CD14-positive monocyte (primary cell): ENCODE measurements at regions not wholly inside any gene's neighbourhood (a gene's known extent, or its start where the extent isn't known, plus 50 kb on each side); places are given as distances from the start of the nearest gene placed in this dataset.

Source experiments
- DNase-seq, 3 donors: peaks; one replicate each; pipeline ENCODE4 v3.0.0-alpha.2; 2011 to 2022
- H2AFZ ChIP-seq: 2 replicates; pipeline ENCODE4 v1.6.0; 2012; ENCODE audit warnings: mild to moderate bottlenecking, low read depth, low read length, inconsistent platforms; ENCODE audit not compliant: insufficient read depth, poor library complexity, severe bottlenecking
- H3K27ac ChIP-seq, 2 donors: 1 replicate in 1 of 2; 2 replicates in 1 of 2; pipeline ENCODE4 v1.5.1; 2012 to 2013; ENCODE audit warnings: low read length in 2 of 2, control low read depth in 1 of 2, inconsistent platforms in 1 of 2, low read depth in 1 of 2, mild to moderate bottlenecking in 1 of 2
- H3K27me3 ChIP-seq, 2 donors: one replicate each; pipeline versions ENCODE4 v1.6.0 to v1.6.1; 2011 to 2013; ENCODE audit warnings: low read length in 2 of 2; ENCODE audit not compliant: control insufficient read depth in 2 of 2, insufficient read depth in 2 of 2
- H3K36me3 ChIP-seq, 2 donors: replicated peaks in 1 of 2; 1 replicate in 1 of 2; 2 replicates in 1 of 2; pipeline versions ENCODE4 v1.5.1 to v1.6.1; 2012 to 2013; ENCODE audit warnings: low read length in 2 of 2, control low read depth in 1 of 2, inconsistent platforms in 1 of 2, mild to moderate bottlenecking in 1 of 2; ENCODE audit not compliant: insufficient read depth in 2 of 2, control insufficient read depth in 1 of 2
- H3K4me1 ChIP-seq, 2 donors: 1 replicate in 1 of 2; 2 replicates in 1 of 2; pipeline versions ENCODE4 v1.5.1 to v1.6.1; 2012 to 2013; ENCODE audit warnings: low read length in 2 of 2, control low read depth in 1 of 2, inconsistent platforms in 1 of 2, mild to moderate bottlenecking in 1 of 2, moderate library complexity in 1 of 2; ENCODE audit not compliant: insufficient read depth in 2 of 2, control insufficient read depth in 1 of 2
- H3K4me2 ChIP-seq: replicated peaks from 2 replicates; pipeline ENCODE3; 2012; ENCODE audit warnings: low read length, moderate library complexity, mild to moderate bottlenecking; ENCODE audit not compliant: poor library complexity, severe bottlenecking; ENCODE audit errors: extremely low read depth
- H3K4me3 ChIP-seq, 3 experiments: fragments of 200-600 bp in 1 of 3; sonication (generic) in 1 of 3; replicated peaks in 1 of 3; 1 replicate in 2 of 3; 2 replicates in 1 of 3; pipeline ENCODE4 v1.5.1; 2011 to 2013; ENCODE audit warnings: low read length in 3 of 3, mild to moderate bottlenecking in 3 of 3, control low read depth in 2 of 3, low read depth in 2 of 3, inconsistent platforms in 1 of 3, moderate library complexity in 1 of 3
- H3K79me2 ChIP-seq: 2 replicates; pipeline ENCODE4 v1.6.0; 2012; ENCODE audit warnings: mild to moderate bottlenecking, control low read depth, inconsistent platforms, low read length, moderate library complexity; ENCODE audit not compliant: insufficient read depth
- H3K9ac ChIP-seq: 2 replicates; pipeline ENCODE4 v1.6.0; 2017; ENCODE audit warnings: low read length, mild to moderate bottlenecking; ENCODE audit not compliant: insufficient read depth, poor library complexity, severe bottlenecking
- H3K9me3 ChIP-seq, 2 donors: replicated peaks in 1 of 2; 1 replicate in 1 of 2; 2 replicates in 1 of 2; pipeline versions ENCODE4 v1.5.1 to v1.6.1; 2012 to 2013; ENCODE audit warnings: low read length in 2 of 2, control low read depth in 1 of 2; ENCODE audit not compliant: control insufficient read depth in 1 of 2, insufficient read depth in 1 of 2
- H4K20me1 ChIP-seq: 2 replicates; pipeline ENCODE4 v1.6.0; 2012; ENCODE audit warnings: mild to moderate bottlenecking, low read length, control low read depth, moderate library complexity; ENCODE audit not compliant: insufficient read depth
- H3K27ac Mint-ChIP-seq, 7 donors: one replicate each; pipeline ENCODE4 v1.8.0; 2020; ENCODE audit warnings: mild to moderate bottlenecking in 7 of 7, mixed read lengths in 7 of 7, moderate library complexity in 6 of 7, inconsistent platforms in 2 of 7
- H3K27me3 Mint-ChIP-seq, 3 donors: one replicate each; pipeline ENCODE4 v1.8.0; 2021 to 2022; ENCODE audit warnings: low read depth in 3 of 3, mild to moderate bottlenecking in 3 of 3, mixed read lengths in 3 of 3, moderate library complexity in 3 of 3, inconsistent platforms in 1 of 3
- H3K36me3 Mint-ChIP-seq, 2 donors: one replicate each; pipeline ENCODE4 v1.8.0; 2020; ENCODE audit warnings: mixed read lengths in 2 of 2, inconsistent platforms in 1 of 2, mild to moderate bottlenecking in 1 of 2
- H3K4me1 Mint-ChIP-seq: one replicate; pipeline ENCODE4 v1.8.0; 2020; ENCODE audit warnings: mild to moderate bottlenecking, mixed read lengths
- H3K4me3 Mint-ChIP-seq, 2 donors: one replicate each; pipeline ENCODE4 v1.8.0; 2020; ENCODE audit warnings: mild to moderate bottlenecking in 2 of 2, mixed read lengths in 2 of 2, moderate library complexity in 1 of 2
- H3K9me3 Mint-ChIP-seq, 7 donors: one replicate each; pipeline ENCODE4 v1.8.0; 2020 to 2022; ENCODE audit warnings: mixed read lengths in 7 of 7, mild to moderate bottlenecking in 6 of 7, moderate library complexity in 6 of 7, inconsistent platforms in 2 of 7
- WGBS: methylation state at CpG from one replicate; pipeline ENCODE4 v1.1.5; 2013; ENCODE audit warnings: missing lambda C conversion rate; ENCODE audit not compliant: insufficient coverage; 5-methylcytosine and 5-hydroxymethylcytosine counted together
- intact Hi-C, 2 donors: fragments of 100-400 bp; cut with micrococcal nuclease; formaldehyde crosslinking; loops; one replicate each; pipeline versions ENCODE4 v1.15.0 to v1.15.1; 2023
- TF ChIP-seq, protein P1 (sequence below): fragments of 200-600 bp; IDR thresholded peaks from one replicate; pipeline ENCODE4 v1.8.0; 2022; ENCODE audit warnings: antibody characterized with exemption, mild to moderate bottlenecking

DNA sequence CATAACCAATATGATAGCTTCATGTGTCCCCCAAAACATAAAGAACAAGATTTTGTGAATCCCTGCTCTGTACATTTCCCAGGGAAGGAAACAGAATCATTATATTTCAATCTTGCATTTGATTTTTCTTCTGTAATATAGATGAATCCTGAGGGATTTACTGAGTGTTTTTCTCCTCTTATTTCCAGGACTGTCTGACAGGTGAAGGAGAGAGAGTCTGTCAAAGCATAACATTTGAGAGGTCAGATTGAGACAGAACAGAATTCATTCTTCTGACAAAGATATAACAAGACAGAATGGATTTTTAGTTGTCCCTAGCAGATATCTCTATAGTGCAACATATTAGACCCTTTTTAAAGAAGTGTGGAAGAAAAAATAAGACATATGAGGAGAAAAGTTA is 354.5 kb upstream of the IZUMO3 start:
- Histone ChIP-seq H3K4me2 (no peak overlapping the region), H3K9me3 (peaks cover 0 to 4% of the 10 kb centered on the region in 2 donors), H2AFZ (no peak overlapping the region), H3K27me3 (no peaks in the 10 kb centered on the region), H4K20me1 (no peaks in the 10 kb centered on the region), H3K36me3 (no peaks in the 10 kb centered on the region), H3K4me3 (no peak overlapping the region), H3K79me2 (no peaks in the 10 kb centered on the region), H3K9ac (no peak overlapping the region), H3K4me1 (no peaks in the 10 kb centered on the region), H3K27ac (no peak overlapping the region)
- Mint-ChIP-seq H3K36me3 (no peaks in the 10 kb centered on the region), H3K9me3 (peaks cover 0 to 3% (median 2%) of the 10 kb centered on the region in 7 donors), H3K4me3 (no peak overlapping the region), H3K27ac (no peak overlapping the region), H3K27me3 (no peaks in the 10 kb centered on the region), H3K4me1 (no peaks in the 10 kb centered on the region)
- TF ChIP-seq, protein P1, sequence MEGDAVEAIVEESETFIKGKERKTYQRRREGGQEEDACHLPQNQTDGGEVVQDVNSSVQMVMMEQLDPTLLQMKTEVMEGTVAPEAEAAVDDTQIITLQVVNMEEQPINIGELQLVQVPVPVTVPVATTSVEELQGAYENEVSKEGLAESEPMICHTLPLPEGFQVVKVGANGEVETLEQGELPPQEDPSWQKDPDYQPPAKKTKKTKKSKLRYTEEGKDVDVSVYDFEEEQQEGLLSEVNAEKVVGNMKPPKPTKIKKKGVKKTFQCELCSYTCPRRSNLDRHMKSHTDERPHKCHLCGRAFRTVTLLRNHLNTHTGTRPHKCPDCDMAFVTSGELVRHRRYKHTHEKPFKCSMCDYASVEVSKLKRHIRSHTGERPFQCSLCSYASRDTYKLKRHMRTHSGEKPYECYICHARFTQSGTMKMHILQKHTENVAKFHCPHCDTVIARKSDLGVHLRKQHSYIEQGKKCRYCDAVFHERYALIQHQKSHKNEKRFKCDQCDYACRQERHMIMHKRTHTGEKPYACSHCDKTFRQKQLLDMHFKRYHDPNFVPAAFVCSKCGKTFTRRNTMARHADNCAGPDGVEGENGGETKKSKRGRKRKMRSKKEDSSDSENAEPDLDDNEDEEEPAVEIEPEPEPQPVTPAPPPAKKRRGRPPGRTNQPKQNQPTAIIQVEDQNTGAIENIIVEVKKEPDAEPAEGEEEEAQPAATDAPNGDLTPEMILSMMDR, result no peak
- intact Hi-C loops, result no loop called here
- no peak for DNase-seq

DNA sequence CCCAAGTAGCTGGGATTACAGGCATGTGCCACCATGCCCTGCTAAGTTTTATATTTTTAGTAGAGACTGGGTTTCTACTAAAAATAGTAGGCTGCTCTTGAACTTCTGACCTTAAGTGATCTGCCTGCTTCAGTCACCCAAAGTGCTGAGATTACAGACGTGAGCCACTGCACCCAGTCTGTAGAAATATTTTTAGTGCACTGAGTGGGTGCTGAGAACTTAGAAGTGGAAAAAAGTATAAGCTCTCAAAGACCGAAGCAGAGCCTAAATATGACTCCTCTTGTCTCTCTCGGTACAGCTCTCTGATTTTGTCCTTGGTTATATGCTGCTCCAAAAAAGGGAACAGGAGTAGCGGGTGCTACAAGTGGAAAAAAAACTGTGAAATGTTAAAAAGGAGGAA is 353.8 kb upstream of the IZUMO3 start:
- no peak overlapping the region for H2AFZ ChIP-seq
- Mint-ChIP-seq H3K9me3 (peaks cover 0 to 3% (median 2%) of the 10 kb centered on the region in 7 donors), H3K27me3 (no peaks in the 10 kb centered on the region), H3K27ac (no peak overlapping the region), H3K4me1 (no peaks in the 10 kb centered on the region), H3K4me3 (no peak overlapping the region), H3K36me3 (no peaks in the 10 kb centered on the region)
- no peak overlapping the region for H3K4me3 ChIP-seq
- H3K27me3 ChIP-seq, result no peaks in the 10 kb centered on the region
- DNase-seq, result no peak
- TF ChIP-seq, protein P1, result no peak
- intact Hi-C loops, result no loop called here
- no peak overlapping the region for H3K9ac ChIP-seq
- no peak overlapping the region for H3K4me2 ChIP-seq
- no peaks in the 10 kb centered on the region for H4K20me1 ChIP-seq
- H3K9me3 ChIP-seq, result peaks cover 0 to 3% of the 10 kb centered on the region in 2 donors
- H3K79me2 ChIP-seq, result no peaks in the 10 kb centered on the region
- H3K36me3 ChIP-seq, result no peaks in the 10 kb centered on the region
- no peak overlapping the region for H3K27ac ChIP-seq
- no peaks in the 10 kb centered on the region for H3K4me1 ChIP-seq
- 90% methylated on average over 2 of the region's 4 CpGs for WGBS
